T47D (cell line): ENCODE measurements at regions not wholly inside any gene's neighbourhood (a gene's known extent, or its start where the extent isn't known, plus 50 kb on each side); places are given as distances from the start of the nearest gene placed in this dataset.
"Not testable (repeated sequence)": the region's sequence is repeated elsewhere in the genome, so short reads cannot be mapped to it uniquely, and the experiment has no call there.

Experiments
- DNase-seq, 2 experiments: peaks; one replicate each; pipeline versions ENCODE4 v3.0.0 to v3.0.0-alpha.2; 2011 to 2012; ENCODE audit warnings: low read depth in 1 of 2, low spot score in 1 of 2
- JUND ChIP-seq: IDR thresholded peaks from 2 replicates; pipeline ENCODE4 v1.6.1; 2012; ENCODE audit warnings: low read depth
- in situ Hi-C: cut with HindIII; loops from 2 replicates; pipeline ENCODE4 v1.10.0; 2016; ENCODE audit warnings: low sequenced_read_pairs, low pct_unique_long_range_greater_than_20kb

GRCh38 chr12:13328535-13328934 is 132.0 kb downstream of the EMP1 start:
- in situ Hi-C loops = no loop called here
- no peak for DNase-seq
- no peak for TF ChIP-seq JUND

GRCh38 chr12:13326076-13326475 is 129.6 kb downstream of the EMP1 start:
- no peak for DNase-seq
- in situ Hi-C loops = no loop called here
- TF ChIP-seq JUND = no peak

- in situ Hi-C loops = not testable (repeated sequence)
These were observed 128.5 kb downstream of the EMP1 start for GRCh38 chr12:13325037-13325436.

GRCh38 chr12:13318231-13319015 is 121.9 kb downstream of the EMP1 start:
- no peak for TF ChIP-seq JUND
- no peak for DNase-seq
- in situ Hi-C loops = no loop called here

More at GRCh38 chr12:13325037-13325436, 128.5 kb downstream of the EMP1 start:
- DNase-seq = not testable (repeated sequence)

- no peak for DNase-seq
- in situ Hi-C loops = no loop called here
- no peak for TF ChIP-seq JUND
These were observed 120.2 kb downstream of the EMP1 start for GRCh38 chr12:13316587-13317246.

GRCh38 chr12:13313886-13314285 is 117.4 kb downstream of the EMP1 start:
- in situ Hi-C loops = no loop called here
- DNase-seq = no peak
- no peak for TF ChIP-seq JUND

- in situ Hi-C loops = no loop called here
- DNase-seq = no peak
- no peak for TF ChIP-seq JUND
These were observed 115.0 kb downstream of the EMP1 start for GRCh38 chr12:13311551-13311950.

- in situ Hi-C loops = no loop called here
These were observed 110.8 kb downstream of the EMP1 start for GRCh38 chr12:13307143-13307816.

GRCh38 chr12:13304924-13305323 is 108.4 kb downstream of the EMP1 start:
- in situ Hi-C loops = no loop called here
- no peak for TF ChIP-seq JUND
- DNase-seq = no peak

More at GRCh38 chr12:13307143-13307816, 110.8 kb downstream of the EMP1 start:
- DNase-seq = no peak
- no peak for TF ChIP-seq JUND

- no peak for DNase-seq
- TF ChIP-seq JUND = no peak
- in situ Hi-C loops = no loop called here
These were observed 102.9 kb downstream of the EMP1 start for GRCh38 chr12:13299457-13299856.

- in situ Hi-C loops = no loop called here
- TF ChIP-seq JUND = no peak
These were observed 96.6 kb downstream of the EMP1 start for GRCh38 chr12:13293096-13293495.

GRCh38 chr12:13289653-13290289 is 93.2 kb downstream of the EMP1 start:
- in situ Hi-C loops = no loop called here
- DNase-seq = no peak
- no peak for TF ChIP-seq JUND

More at GRCh38 chr12:13293096-13293495, 96.6 kb downstream of the EMP1 start:
- no peak for DNase-seq
